Liver (tissue), 8 donors: ENCODE measurements at regions not wholly inside any gene's neighbourhood (a gene's known extent, or its start where the extent isn't known, plus 50 kb on each side); places are given as distances from the start of the nearest gene placed in this dataset.

Source experiments
- DNase-seq: peaks from one replicate; pipeline ENCODE4 v3.0.0-alpha.2; 2017; ENCODE audit warnings: low spot score
- H3K27ac ChIP-seq, 2 donors: one replicate each; pipeline ENCODE4 v1.7.0; 2013; ENCODE audit warnings: inconsistent platforms in 2 of 2, low read length in 2 of 2, control low read depth in 1 of 2, low read depth in 1 of 2, mild to moderate bottlenecking in 1 of 2
- H3K27me3 ChIP-seq, 4 donors: one replicate each; pipeline versions ENCODE4 v1.6.1 to v1.7.0; 2013; ENCODE audit warnings: low read length in 3 of 4, inconsistent platforms in 1 of 4, mild to moderate bottlenecking in 1 of 4, moderate library complexity in 1 of 4; ENCODE audit not compliant: control insufficient read depth in 4 of 4, insufficient read depth in 4 of 4
- H3K36me3 ChIP-seq, 4 donors: one replicate each; pipeline versions ENCODE4 v1.6.1 to v1.7.0; 2013; ENCODE audit warnings: low read length in 3 of 4, mild to moderate bottlenecking in 3 of 4, low read depth in 1 of 4, moderate library complexity in 1 of 4; ENCODE audit not compliant: control insufficient read depth in 4 of 4, insufficient read depth in 3 of 4
- H3K4me1 ChIP-seq, 4 donors: one replicate each; pipeline versions ENCODE4 v1.6.1 to v1.7.0; 2013; ENCODE audit warnings: low read length in 3 of 4, mild to moderate bottlenecking in 3 of 4, moderate library complexity in 1 of 4; ENCODE audit not compliant: control insufficient read depth in 4 of 4, insufficient read depth in 4 of 4
- H3K4me3 ChIP-seq, 3 donors: one replicate each; pipeline versions ENCODE4 v1.6.1 to v1.7.0; 2013; ENCODE audit warnings: low read length in 3 of 3, control low read depth in 1 of 3, low read depth in 1 of 3, mild to moderate bottlenecking in 1 of 3
- H3K9ac ChIP-seq, 2 donors: one replicate each; pipeline ENCODE4 v1.7.0; 2013; ENCODE audit warnings: low read length in 2 of 2, mild to moderate bottlenecking in 2 of 2, moderate library complexity in 2 of 2, control low read depth in 1 of 2, low read depth in 1 of 2
- H3K9me3 ChIP-seq, 4 donors: one replicate each; pipeline versions ENCODE4 v1.6.1 to v1.7.0; 2013; ENCODE audit warnings: low read length in 3 of 4; ENCODE audit not compliant: control insufficient read depth in 4 of 4
- ATF3 ChIP-seq: IDR thresholded peaks from 2 replicates; pipeline ENCODE4 v1.6.1; 2016; ENCODE audit warnings: antibody characterized with exemption
- EGR1 ChIP-seq, 2 donors: IDR thresholded peaks; 2 replicates each; pipeline ENCODE4 v1.6.1; 2016 to 2018; ENCODE audit warnings: antibody characterized with exemption in 2 of 2, low read depth in 2 of 2
- FOXA1 ChIP-seq: IDR thresholded peaks from 2 replicates; pipeline ENCODE4 v1.6.1; 2016; ENCODE audit warnings: antibody characterized with exemption
- FOXA2 ChIP-seq: IDR thresholded peaks from 2 replicates; pipeline ENCODE4 v1.6.1; 2016; ENCODE audit warnings: antibody characterized with exemption
- GABPA ChIP-seq, 2 donors: IDR thresholded peaks in 1 of 2; conservative IDR thresholded peaks in 1 of 2; 2 replicates each; pipeline ENCODE4 v1.6.1; 2016; ENCODE audit warnings: antibody characterized with exemption in 2 of 2, mild to moderate bottlenecking in 1 of 2, moderate library complexity in 1 of 2
- HNF4A ChIP-seq, 2 donors: conservative IDR thresholded peaks; 2 replicates each; pipeline ENCODE4 v1.6.1; 2016; ENCODE audit warnings: antibody characterized with exemption in 2 of 2, mild to moderate bottlenecking in 2 of 2
- HNF4G ChIP-seq: IDR thresholded peaks from 2 replicates; pipeline ENCODE4 v1.6.1; 2016; ENCODE audit warnings: antibody characterized with exemption
- JUND ChIP-seq, 2 donors: IDR thresholded peaks; 2 replicates each; pipeline ENCODE4 v1.6.1; 2016; ENCODE audit warnings: antibody characterized with exemption in 2 of 2
- MAX ChIP-seq: IDR thresholded peaks from 2 replicates; pipeline ENCODE4 v1.6.1; 2016; ENCODE audit warnings: antibody characterized with exemption
- NR2F2 ChIP-seq: IDR thresholded peaks from 2 replicates; pipeline ENCODE4 v1.6.1; 2016; ENCODE audit warnings: antibody characterized with exemption
- RAD21 ChIP-seq, 2 donors: IDR thresholded peaks; 2 replicates each; pipeline ENCODE4 v1.6.1; 2016; ENCODE audit warnings: antibody characterized with exemption in 2 of 2, mild to moderate bottlenecking in 2 of 2
- RXRA ChIP-seq, 2 donors: IDR thresholded peaks; 2 replicates each; pipeline ENCODE4 v1.6.1; 2017 to 2018; ENCODE audit warnings: antibody characterized with exemption in 2 of 2, mild to moderate bottlenecking in 1 of 2
- SP1 ChIP-seq: IDR thresholded peaks from 2 replicates; pipeline ENCODE4 v1.6.1; 2018; ENCODE audit warnings: antibody characterized with exemption, mild to moderate bottlenecking
- TAF1 ChIP-seq: conservative IDR thresholded peaks from 2 replicates; pipeline ENCODE4 v1.6.1; 2016; ENCODE audit warnings: antibody characterized with exemption, mild to moderate bottlenecking
- YY1 ChIP-seq: IDR thresholded peaks from 2 replicates; pipeline ENCODE4 v1.6.1; 2016; ENCODE audit warnings: antibody characterized with exemption, mild to moderate bottlenecking
- WGBS: extraction: QIAGEN DNeasy Blood & Tissue Kit; methylation state at CpG from one replicate; pipeline ENCODE4 v1.1.7; 2013; 5-methylcytosine and 5-hydroxymethylcytosine counted together
- TF ChIP-seq, protein P1 (sequence below): IDR thresholded peaks from 2 replicates; pipeline ENCODE4 v1.6.1; 2016; ENCODE audit warnings: antibody characterized with exemption, mild to moderate bottlenecking
- TF ChIP-seq, protein P2 (sequence below): fragments of 150-350 bp; IDR thresholded peaks from 2 replicates; pipeline ENCODE4 v1.5.1; 2017; ENCODE audit warnings: improper control_type of control experiment, low read depth, low read length; ENCODE audit not compliant: missing input control
- donor health status: healthy.
- donor health status: healthy.
- donor health status: healthy.
- donor health status: healthy.
- donor health status: healthy.

DNA sequence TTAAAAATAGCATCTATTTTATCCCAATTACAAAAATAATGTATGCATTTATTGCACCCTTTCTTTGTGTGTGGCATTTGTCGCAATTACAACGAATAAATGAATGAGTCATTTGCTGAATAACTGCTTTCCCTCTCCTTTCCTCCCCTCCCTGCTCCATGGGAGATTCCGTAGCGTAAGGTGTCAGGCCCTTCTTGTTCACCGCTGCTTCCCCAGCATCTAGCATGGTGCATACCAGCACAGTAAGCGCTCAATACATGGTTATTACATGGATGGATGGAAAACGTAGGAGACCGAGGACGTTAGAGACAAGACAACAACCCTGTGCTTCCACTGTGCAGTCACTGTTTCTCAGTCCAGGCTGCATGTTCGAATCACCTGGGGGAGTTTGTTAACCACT is 336.0 kb upstream of the EEF2KMT start:
- Histone ChIP-seq H3K9ac (no peak overlapping the region), H3K4me1 (no peaks in the 10 kb centered on the region), H3K27ac (no peak overlapping the region), H3K4me3 (no peak overlapping the region), H3K27me3 (peaks cover 0 to 3% (median 0%) of the 10 kb centered on the region in 4 donors), H3K36me3 (no peaks in the 10 kb centered on the region), H3K9me3 (no peaks in the 10 kb centered on the region)
- no peak for DNase-seq
- TF ChIP-seq MAX (no peak), JUND (IDR thresholded peaks at IDR 0.05) (no peak), TAF1 (no peak), HNF4G (no peak)
- TF ChIP-seq, protein P1, sequence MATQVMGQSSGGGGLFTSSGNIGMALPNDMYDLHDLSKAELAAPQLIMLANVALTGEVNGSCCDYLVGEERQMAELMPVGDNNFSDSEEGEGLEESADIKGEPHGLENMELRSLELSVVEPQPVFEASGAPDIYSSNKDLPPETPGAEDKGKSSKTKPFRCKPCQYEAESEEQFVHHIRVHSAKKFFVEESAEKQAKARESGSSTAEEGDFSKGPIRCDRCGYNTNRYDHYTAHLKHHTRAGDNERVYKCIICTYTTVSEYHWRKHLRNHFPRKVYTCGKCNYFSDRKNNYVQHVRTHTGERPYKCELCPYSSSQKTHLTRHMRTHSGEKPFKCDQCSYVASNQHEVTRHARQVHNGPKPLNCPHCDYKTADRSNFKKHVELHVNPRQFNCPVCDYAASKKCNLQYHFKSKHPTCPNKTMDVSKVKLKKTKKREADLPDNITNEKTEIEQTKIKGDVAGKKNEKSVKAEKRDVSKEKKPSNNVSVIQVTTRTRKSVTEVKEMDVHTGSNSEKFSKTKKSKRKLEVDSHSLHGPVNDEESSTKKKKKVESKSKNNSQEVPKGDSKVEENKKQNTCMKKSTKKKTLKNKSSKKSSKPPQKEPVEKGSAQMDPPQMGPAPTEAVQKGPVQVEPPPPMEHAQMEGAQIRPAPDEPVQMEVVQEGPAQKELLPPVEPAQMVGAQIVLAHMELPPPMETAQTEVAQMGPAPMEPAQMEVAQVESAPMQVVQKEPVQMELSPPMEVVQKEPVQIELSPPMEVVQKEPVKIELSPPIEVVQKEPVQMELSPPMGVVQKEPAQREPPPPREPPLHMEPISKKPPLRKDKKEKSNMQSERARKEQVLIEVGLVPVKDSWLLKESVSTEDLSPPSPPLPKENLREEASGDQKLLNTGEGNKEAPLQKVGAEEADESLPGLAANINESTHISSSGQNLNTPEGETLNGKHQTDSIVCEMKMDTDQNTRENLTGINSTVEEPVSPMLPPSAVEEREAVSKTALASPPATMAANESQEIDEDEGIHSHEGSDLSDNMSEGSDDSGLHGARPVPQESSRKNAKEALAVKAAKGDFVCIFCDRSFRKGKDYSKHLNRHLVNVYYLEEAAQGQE, result no peak
- WGBS, result 66% methylated on average over 10 of the region's 10 CpGs

DNA sequence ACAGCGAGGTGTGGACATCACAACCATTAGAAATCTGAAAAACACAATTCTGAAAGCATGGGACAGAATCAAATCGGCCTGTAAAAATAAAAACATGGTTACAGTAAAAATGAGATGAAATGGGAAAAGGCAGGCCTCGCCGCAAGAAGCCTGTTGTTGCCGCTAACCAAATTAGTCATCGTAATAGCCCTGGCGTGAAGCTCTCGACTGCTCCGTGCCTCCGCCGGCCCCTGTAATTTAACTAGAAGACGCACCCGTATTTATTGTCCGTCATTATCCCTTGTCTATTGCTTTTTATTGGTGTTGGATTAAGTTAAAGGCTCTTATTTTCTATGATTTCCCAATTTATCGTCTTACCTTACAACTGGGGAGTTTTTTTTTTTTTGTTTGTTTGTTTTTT is 334.6 kb upstream of the EEF2KMT start:
- Histone ChIP-seq H3K4me1 (no peaks in the 10 kb centered on the region), H3K27me3 (peaks cover 0 to 3% (median 0%) of the 10 kb centered on the region in 4 donors), H3K27ac (no peak overlapping the region), H3K4me3 (no peak overlapping the region), H3K9me3 (no peaks in the 10 kb centered on the region), H3K9ac (no peak overlapping the region), H3K36me3 (no peaks in the 10 kb centered on the region)
- TF ChIP-seq, protein P2, sequence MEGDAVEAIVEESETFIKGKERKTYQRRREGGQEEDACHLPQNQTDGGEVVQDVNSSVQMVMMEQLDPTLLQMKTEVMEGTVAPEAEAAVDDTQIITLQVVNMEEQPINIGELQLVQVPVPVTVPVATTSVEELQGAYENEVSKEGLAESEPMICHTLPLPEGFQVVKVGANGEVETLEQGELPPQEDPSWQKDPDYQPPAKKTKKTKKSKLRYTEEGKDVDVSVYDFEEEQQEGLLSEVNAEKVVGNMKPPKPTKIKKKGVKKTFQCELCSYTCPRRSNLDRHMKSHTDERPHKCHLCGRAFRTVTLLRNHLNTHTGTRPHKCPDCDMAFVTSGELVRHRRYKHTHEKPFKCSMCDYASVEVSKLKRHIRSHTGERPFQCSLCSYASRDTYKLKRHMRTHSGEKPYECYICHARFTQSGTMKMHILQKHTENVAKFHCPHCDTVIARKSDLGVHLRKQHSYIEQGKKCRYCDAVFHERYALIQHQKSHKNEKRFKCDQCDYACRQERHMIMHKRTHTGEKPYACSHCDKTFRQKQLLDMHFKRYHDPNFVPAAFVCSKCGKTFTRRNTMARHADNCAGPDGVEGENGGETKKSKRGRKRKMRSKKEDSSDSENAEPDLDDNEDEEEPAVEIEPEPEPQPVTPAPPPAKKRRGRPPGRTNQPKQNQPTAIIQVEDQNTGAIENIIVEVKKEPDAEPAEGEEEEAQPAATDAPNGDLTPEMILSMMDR, result no peak
- TF ChIP-seq FOXA1, result no peak
- TF ChIP-seq JUND (IDR thresholded peaks at IDR 0.05), result no peak
- TF ChIP-seq YY1, result no peak
- TF ChIP-seq RXRA (IDR thresholded peaks at IDR 0.05), result no peak
- TF ChIP-seq SP1, result no peak
- DNase-seq, result no peak
- WGBS, result 80% methylated on average over 15 of the region's 15 CpGs

DNA sequence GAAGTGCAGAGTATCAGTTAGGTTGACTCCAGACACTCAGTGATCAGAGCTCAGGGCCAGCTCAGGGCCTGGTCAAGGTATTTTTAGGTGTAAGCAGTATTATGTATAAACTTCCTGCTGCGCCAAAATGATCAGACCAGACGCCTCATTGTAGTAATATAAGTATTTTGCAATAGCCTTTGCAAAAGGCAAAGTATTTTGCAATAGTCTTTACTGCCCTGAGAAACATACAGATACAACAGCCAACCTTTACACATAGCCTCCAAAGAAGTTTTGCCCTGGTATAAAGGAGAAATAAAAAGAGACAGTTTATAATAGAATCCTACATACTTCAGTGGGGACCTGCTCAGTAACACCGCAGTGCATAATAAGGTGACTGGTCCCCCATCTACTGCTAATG is 333.0 kb upstream of the EEF2KMT start:
- Histone ChIP-seq H3K36me3 (no peaks in the 10 kb centered on the region), H3K9me3 (no peaks in the 10 kb centered on the region), H3K4me3 (no peak overlapping the region), H3K27ac (no peak overlapping the region), H3K9ac (no peak overlapping the region), H3K27me3 (peaks cover 0 to 3% (median 0%) of the 10 kb centered on the region in 4 donors), H3K4me1 (no peaks in the 10 kb centered on the region)
- WGBS, result 76% methylated on average over 3 of the region's 3 CpGs
- no peak for DNase-seq
- TF ChIP-seq GABPA (IDR thresholded peaks at IDR 0.05 in 1 of 2, conservative IDR thresholded peaks at IDR 0.05 in 1 of 2) (no peak), RAD21 (IDR thresholded peaks at IDR 0.05) (no peak), MAX (no peak), EGR1 (IDR thresholded peaks at IDR 0.05; ENCODE audit: low read depth in 2 of 2) (no peak), ATF3 (no peak), JUND (IDR thresholded peaks at IDR 0.05) (no peak), SP1 (no peak), NR2F2 (no peak), HNF4A (conservative IDR thresholded peaks at IDR 0.05) (no peak), YY1 (no peak), TAF1 (no peak), HNF4G (no peak), RXRA (IDR thresholded peaks at IDR 0.05) (no peak), FOXA2 (no peak), FOXA1 (no peak)
- TF ChIP-seq, protein P1, result no peak
